ENCODE measurements at regions not wholly inside any gene's neighbourhood (a gene's known extent, or its start where the extent isn't known, plus 50 kb on each side); places are given as distances from the start of the nearest gene placed in this dataset.
"Not testable (repeated sequence)": the region's sequence is repeated elsewhere in the genome, so short reads cannot be mapped to it uniquely, and the experiment has no call there.

GRCh38 chr15:81813215-81813614 lies 232.6 kb downstream of the MEX3B start:
- peak; percentile 61 for DNase-seq

- no peak for DNase-seq
Observed at GRCh38 chr15:81812456-81812855, 233.4 kb downstream of the MEX3B start.

GRCh38 chr15:81811736-81812135 lies 234.1 kb downstream of the MEX3B start:
- DNase-seq, result no peak

- peak; percentile 69 for DNase-seq
Observed at GRCh38 chr15:81809543-81809942, 236.3 kb downstream of the MEX3B start.

- DNase-seq, result no peak
Observed at GRCh38 chr15:81807806-81808205, 238.0 kb downstream of the MEX3B start.

- DNase-seq, result peak; percentile 23
Observed at GRCh38 chr15:81807186-81807585, 238.6 kb downstream of the MEX3B start.

- DNase-seq, result no peak
Observed at GRCh38 chr15:81795899-81796298, 249.9 kb downstream of the MEX3B start.

GRCh38 chr15:81792646-81793045 lies 253.2 kb downstream of the MEX3B start:
- DNase-seq, result no peak

GRCh38 chr15:81791322-81791721 lies 254.5 kb downstream of the MEX3B start:
- DNase-seq, result not testable (repeated sequence)

GRCh38 chr15:81789403-81789802 lies 256.4 kb downstream of the MEX3B start:
- no peak for DNase-seq

- no peak for DNase-seq
Observed at GRCh38 chr15:81786776-81787175, 259.0 kb downstream of the MEX3B start.

- peak; percentile 35 for DNase-seq
Observed at GRCh38 chr15:81785679-81786078, 260.1 kb downstream of the MEX3B start.

- peak; percentile 96 for DNase-seq
Observed at GRCh38 chr15:81785181-81785580, 260.6 kb downstream of the MEX3B start.

GRCh38 chr15:81784751-81785150 lies 261.1 kb downstream of the MEX3B start:
- DNase-seq, result no peak

- peak; percentile 95 for DNase-seq
Observed at GRCh38 chr15:81783586-81783985, 262.2 kb downstream of the MEX3B start.

GRCh38 chr15:81783076-81783475 lies 262.7 kb downstream of the MEX3B start:
- no peak for DNase-seq

GRCh38 chr15:81781395-81781794 lies 264.4 kb downstream of the MEX3B start:
- no peak for DNase-seq

GRCh38 chr15:81780966-81781365 lies 264.9 kb downstream of the MEX3B start:
- no peak for DNase-seq

- no peak for DNase-seq
Observed at GRCh38 chr15:81779181-81779580, 266.6 kb downstream of the MEX3B start.

GRCh38 chr15:81777546-81777945 lies 268.3 kb downstream of the MEX3B start:
- DNase-seq, result no peak

- no peak for DNase-seq
Observed at GRCh38 chr15:81776976-81777375, 268.8 kb downstream of the MEX3B start.

- DNase-seq, result not testable (repeated sequence)
Observed at GRCh38 chr15:81775779-81776178, 270.0 kb downstream of the MEX3B start.

- DNase-seq, result no peak
Observed at GRCh38 chr15:81774309-81774708, 271.5 kb downstream of the MEX3B start.

- no peak for DNase-seq
Observed at GRCh38 chr15:81768773-81769172, 277.0 kb downstream of the MEX3B start.

GRCh38 chr15:81766829-81767475 lies 278.9 kb downstream of the MEX3B start:
- no peak for DNase-seq
